Activated CD8-positive, alpha-beta memory T cell treated with anti-CD3 and anti-CD28 coated beads, Interleukin-2, amount 10 ng/mL, durations not matched to agents 7 days and 5 days (primary cell): ENCODE measurements at regions not wholly inside any gene's neighbourhood (a gene's known extent, or its start where the extent isn't known, plus 50 kb on each side); places are given as distances from the start of the nearest gene placed in this dataset.

Experiments
- ATAC-seq: fragments of 150-1000 bp; cut with Tn5 transposase; one replicate; pipeline ENCODE4 v1.10.0; 2021; ENCODE audit warnings: moderate library complexity
- CTCF ChIA-PET: fragments of 350-600 bp; sonication (Branson Sonifier 250); formaldehyde crosslinking; loops from one replicate; lab custom pipeline; 2021; ENCODE audit warnings: antibody characterized with exemption; lab: Charles Lee
- DNase-seq: peaks from one replicate; pipeline ENCODE4 v3.0.0-alpha.2; 2020
- H3K27ac Mint-ChIP-seq: one replicate; pipeline ENCODE4 v1.8.0; 2021; ENCODE audit warnings: mild to moderate bottlenecking, mixed read lengths
- H3K27me3 Mint-ChIP-seq: one replicate; pipeline ENCODE4 v1.8.0; 2021; ENCODE audit warnings: mixed read lengths
- H3K36me3 Mint-ChIP-seq: one replicate; pipeline ENCODE4 v1.8.0; 2021; ENCODE audit warnings: mild to moderate bottlenecking, mixed read lengths
- H3K4me1 Mint-ChIP-seq: one replicate; pipeline ENCODE4 v1.8.0; 2021; ENCODE audit warnings: mixed read lengths
- H3K4me3 Mint-ChIP-seq: one replicate; pipeline ENCODE4 v1.8.0; 2021; ENCODE audit warnings: mild to moderate bottlenecking, moderate library complexity, mixed read lengths
- H3K9me3 Mint-ChIP-seq: one replicate; pipeline ENCODE4 v1.8.0; 2022; ENCODE audit warnings: low read depth, mixed read lengths

DNA sequence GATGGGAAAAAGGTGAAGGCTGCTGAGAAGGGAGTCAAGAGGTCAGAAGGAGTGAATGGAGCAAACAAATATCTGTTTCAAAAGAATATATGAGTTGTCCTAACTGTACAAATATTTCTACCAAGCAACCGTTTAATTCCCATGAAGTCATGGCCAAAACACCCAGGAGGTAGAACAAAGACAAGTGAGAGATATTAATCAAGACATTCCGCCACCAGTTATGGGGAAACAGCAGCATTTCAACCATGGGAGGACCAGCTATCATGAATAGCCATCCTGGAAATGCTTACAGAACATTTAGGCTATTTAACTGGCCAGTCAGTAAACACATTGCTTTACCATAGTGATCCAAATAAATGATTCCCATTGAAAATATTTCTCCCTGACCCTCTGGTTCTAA is 396.3 kb downstream of the IRS1 start:
- Mint-ChIP-seq H3K4me3 (no peak overlapping the region), H3K27ac (no peak overlapping the region), H3K27me3 (peaks cover 19% of the 10 kb centered on the region), H3K36me3 (no peaks in the 10 kb centered on the region), H3K9me3 (no peaks in the 10 kb centered on the region), H3K4me1 (no peaks in the 10 kb centered on the region)
- CTCF ChIA-PET = no interaction called here
- DNase-seq (no peak), ATAC-seq (no peak)

- Mint-ChIP-seq H3K4me1 (no peaks in the 10 kb centered on the region), H3K4me3 (no peak overlapping the region), H3K27me3 (peaks cover 11% of the 10 kb centered on the region), H3K9me3 (no peaks in the 10 kb centered on the region), H3K27ac (no peak overlapping the region), H3K36me3 (no peaks in the 10 kb centered on the region)
- DNase-seq (no peak), ATAC-seq (no peak)
- CTCF ChIA-PET = no interaction called here
Measured at GRCh38 chr2:226399006-226399405, 400.6 kb downstream of the IRS1 start.

DNA sequence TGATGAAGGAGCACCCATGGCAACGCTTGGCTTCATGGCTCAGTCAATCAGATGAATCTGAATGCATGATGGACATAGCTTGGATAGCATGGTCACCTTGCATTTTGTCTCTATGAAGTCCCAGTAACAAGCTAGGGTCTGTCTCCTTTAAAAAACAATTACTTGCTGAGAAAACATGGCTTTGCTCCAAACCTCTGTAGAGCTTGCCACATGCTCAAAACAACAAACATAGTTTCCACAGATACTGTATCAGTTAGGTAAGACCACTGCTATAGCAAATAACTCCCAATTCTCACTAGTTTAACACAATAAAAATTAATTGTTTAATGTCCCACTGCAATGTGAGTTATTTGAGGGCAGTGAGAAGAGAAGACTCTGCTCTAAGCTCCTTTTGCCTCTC is 401.0 kb downstream of the IRS1 start:
- no peaks in the 10 kb centered on the region for H3K4me1 Mint-ChIP-seq
- no peak overlapping the region for H3K4me3 Mint-ChIP-seq
- DNase-seq (no peak), ATAC-seq (no peak)
- no peaks in the 10 kb centered on the region for H3K9me3 Mint-ChIP-seq
- peaks cover 7% of the 10 kb centered on the region for H3K27me3 Mint-ChIP-seq
- CTCF ChIA-PET = no interaction called here
- H3K36me3 Mint-ChIP-seq = no peaks in the 10 kb centered on the region
- no peak overlapping the region for H3K27ac Mint-ChIP-seq

DNA sequence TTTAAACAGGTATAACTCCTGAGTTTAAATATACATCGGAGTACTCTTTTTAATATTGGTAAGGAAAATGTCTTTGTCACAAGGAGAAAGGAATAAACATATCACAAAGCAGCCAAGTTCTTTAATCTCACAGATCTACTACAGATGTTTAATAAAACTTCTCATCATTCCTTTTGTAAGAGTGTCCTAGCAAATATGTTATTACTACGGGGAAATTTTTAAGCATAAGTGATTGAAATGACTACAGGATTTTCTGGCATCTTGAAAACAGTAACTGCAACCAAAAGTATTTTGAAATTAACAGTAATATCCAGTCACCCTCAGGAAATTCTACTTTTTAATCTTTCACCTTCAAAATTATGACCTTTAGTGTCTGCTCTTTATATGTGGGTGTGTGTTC is 403.1 kb downstream of the IRS1 start:
- H3K27ac Mint-ChIP-seq = no peak overlapping the region
- DNase-seq (no peak), ATAC-seq (no peak)
- H3K4me1 Mint-ChIP-seq = no peaks in the 10 kb centered on the region
- no peaks in the 10 kb centered on the region for H3K36me3 Mint-ChIP-seq
- H3K9me3 Mint-ChIP-seq = no peaks in the 10 kb centered on the region
- peaks cover 4% of the 10 kb centered on the region for H3K27me3 Mint-ChIP-seq
- H3K4me3 Mint-ChIP-seq = no peak overlapping the region
- CTCF ChIA-PET = no interaction called here

DNA sequence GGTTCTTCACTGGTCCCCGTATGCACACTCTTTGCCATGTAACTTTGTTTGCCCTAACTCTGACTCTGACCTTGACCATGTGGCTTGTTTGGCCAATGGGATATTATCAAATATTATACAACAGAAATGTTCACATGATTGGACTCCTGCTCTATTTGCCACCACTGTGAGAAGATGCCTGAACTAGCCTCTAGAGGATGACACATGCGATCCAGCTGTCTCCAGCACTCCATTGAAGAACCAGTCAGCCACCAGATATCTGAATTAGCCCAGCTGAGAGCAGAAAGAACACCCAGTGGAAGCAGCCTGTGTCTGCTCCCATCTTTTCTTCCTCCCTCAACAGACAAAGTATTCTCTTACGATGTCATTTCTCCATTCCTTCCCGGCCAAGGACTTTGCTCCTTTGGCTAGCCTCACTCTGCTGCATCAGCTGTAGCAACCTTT is 412.1 kb downstream of the IRS1 start:
- Mint-ChIP-seq H3K4me1 (no peaks in the 10 kb centered on the region), H3K36me3 (no peaks in the 10 kb centered on the region), H3K27me3 (no peaks in the 10 kb centered on the region), H3K4me3 (no peak overlapping the region), H3K27ac (no peak overlapping the region), H3K9me3 (no peaks in the 10 kb centered on the region)
- CTCF ChIA-PET = no interaction called here
- ATAC-seq = no peak
- DNase-seq = no peak

- Mint-ChIP-seq H3K4me1 (no peaks in the 10 kb centered on the region), H3K9me3 (no peaks in the 10 kb centered on the region), H3K27ac (no peak overlapping the region), H3K4me3 (no peak overlapping the region), H3K27me3 (no peaks in the 10 kb centered on the region), H3K36me3 (no peaks in the 10 kb centered on the region)
- DNase-seq (no peak), ATAC-seq (no peak)
- CTCF ChIA-PET = no interaction called here
Measured at GRCh38 chr2:226383461-226383860, 416.2 kb downstream of the IRS1 start.

- no peaks in the 10 kb centered on the region for H3K9me3 Mint-ChIP-seq
- DNase-seq (no peak), ATAC-seq (no peak)
- H3K4me1 Mint-ChIP-seq = no peaks in the 10 kb centered on the region
- H3K27me3 Mint-ChIP-seq = no peaks in the 10 kb centered on the region
- CTCF ChIA-PET = no interaction called here
- no peaks in the 10 kb centered on the region for H3K36me3 Mint-ChIP-seq
- no peak overlapping the region for H3K27ac Mint-ChIP-seq
- no peak overlapping the region for H3K4me3 Mint-ChIP-seq
Measured at GRCh38 chr2:226380679-226381078, 418.9 kb downstream of the IRS1 start.

DNA sequence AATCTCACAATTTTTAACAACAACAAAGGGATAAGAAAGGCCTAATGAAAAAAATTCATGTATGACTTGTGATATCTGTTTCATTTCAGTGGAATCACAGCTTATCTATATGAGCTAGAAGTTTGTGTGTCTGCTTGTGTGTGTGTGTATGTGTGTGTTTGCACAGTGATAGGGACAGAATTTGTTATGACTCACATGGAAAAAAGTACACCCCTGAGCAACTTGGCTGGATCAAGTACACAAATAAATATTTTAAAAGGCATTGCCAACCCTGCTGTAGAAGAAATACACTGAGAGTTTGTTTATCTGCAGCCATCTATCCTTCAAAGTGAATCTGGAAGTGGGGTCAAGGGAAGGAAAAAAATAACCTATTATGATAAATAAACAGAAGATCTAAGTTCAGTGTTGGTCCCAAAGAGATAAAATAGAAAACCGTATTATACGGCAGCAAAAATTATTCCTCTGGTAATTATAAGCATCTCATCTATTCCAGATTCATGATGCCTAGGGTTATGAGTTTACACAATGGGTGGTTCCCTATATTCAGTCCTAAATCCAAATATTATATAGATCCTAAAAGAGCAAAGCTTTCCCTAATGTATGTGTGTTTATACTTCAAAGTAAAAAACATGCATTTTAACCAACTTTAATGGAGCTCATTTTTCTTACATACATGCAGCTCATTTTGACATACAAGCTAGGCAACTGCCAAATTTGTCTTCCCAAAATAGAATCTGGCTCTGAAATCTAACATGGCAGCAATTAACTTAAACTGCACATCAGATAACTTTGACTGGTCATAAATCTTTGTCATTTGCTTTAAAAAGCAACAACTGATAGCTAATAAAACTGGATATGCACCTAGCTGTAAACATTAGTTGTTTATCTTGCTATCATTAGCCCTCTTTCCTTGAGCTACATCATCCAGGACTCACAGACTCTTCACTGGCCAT is 420.6 kb downstream of the IRS1 start:
- CTCF ChIA-PET = no interaction called here
- DNase-seq = no peak
- H3K27me3 Mint-ChIP-seq = no peaks in the 10 kb centered on the region
- no peak overlapping the region for H3K27ac Mint-ChIP-seq
- H3K4me1 Mint-ChIP-seq = no peaks in the 10 kb centered on the region
- no peaks in the 10 kb centered on the region for H3K36me3 Mint-ChIP-seq
- no peaks in the 10 kb centered on the region for H3K9me3 Mint-ChIP-seq
- no peak overlapping the region for H3K4me3 Mint-ChIP-seq
- ATAC-seq = no peak

DNA sequence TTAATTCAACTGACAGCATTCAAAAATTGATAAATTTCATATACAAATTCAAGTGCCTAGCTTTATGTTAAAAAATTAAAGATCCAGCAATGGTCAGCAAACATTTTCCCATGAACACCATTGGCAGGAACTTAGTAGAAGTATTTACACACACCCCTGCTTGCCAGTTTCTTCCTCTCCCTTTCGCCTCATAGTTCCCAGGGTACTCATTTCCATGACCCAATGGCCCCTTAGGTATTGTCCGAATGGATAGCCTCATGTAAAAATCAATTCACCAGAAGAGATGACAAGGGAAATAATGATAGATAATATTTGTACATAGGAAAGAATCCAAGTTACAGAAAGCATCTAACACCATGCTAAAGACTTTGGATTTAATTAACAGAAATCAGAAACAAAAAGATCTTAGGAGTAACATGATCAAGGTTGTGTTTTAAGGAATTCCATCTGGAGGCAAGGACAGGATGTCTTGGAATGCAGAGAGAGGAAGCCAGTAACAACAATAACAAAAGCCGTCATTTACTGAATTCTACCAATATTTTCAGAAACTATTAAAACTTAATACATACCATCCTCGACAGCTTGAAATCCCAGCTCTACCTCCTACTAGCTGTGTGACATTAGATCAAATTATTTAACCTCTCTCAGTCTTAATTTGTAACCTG is 423.0 kb downstream of the IRS1 start:
- Mint-ChIP-seq H3K4me1 (no peaks in the 10 kb centered on the region), H3K27me3 (peaks cover 8% of the 10 kb centered on the region), H3K36me3 (no peaks in the 10 kb centered on the region), H3K27ac (no peak overlapping the region), H3K4me3 (no peak overlapping the region), H3K9me3 (no peaks in the 10 kb centered on the region)
- ATAC-seq (no peak), DNase-seq (no peak)
- CTCF ChIA-PET = no interaction called here

DNA sequence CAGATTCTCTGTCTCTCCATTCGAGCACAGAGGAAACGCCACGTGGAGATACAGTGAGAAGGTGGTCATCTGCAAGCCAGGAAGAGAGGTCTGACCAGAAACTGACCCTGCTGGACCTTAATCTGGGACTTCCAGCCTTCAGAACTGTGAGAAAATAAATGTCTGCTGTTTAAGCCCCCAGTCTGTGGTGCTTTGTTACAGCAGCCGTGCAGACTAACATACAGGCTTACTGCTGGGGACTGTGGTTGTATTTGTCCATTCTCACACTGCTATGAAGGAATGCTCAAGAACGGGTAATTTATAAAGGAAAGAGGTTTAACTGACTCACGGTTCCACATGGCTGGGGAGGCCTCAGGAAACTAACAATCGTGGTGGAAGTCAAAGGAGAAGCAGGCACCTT is 432.7 kb downstream of the IRS1 start:
- Mint-ChIP-seq H3K9me3 (no peaks in the 10 kb centered on the region), H3K27ac (no peak overlapping the region), H3K4me3 (no peak overlapping the region), H3K4me1 (no peaks in the 10 kb centered on the region), H3K36me3 (no peaks in the 10 kb centered on the region), H3K27me3 (peaks cover 5% of the 10 kb centered on the region)
- no peak for DNase-seq
- CTCF ChIA-PET = no interaction called here
- ATAC-seq = no peak

- CTCF ChIA-PET = no interaction called here
- H3K27ac Mint-ChIP-seq = no peak overlapping the region
Measured at GRCh38 chr2:226364217-226364616, 435.4 kb downstream of the IRS1 start.

DNA sequence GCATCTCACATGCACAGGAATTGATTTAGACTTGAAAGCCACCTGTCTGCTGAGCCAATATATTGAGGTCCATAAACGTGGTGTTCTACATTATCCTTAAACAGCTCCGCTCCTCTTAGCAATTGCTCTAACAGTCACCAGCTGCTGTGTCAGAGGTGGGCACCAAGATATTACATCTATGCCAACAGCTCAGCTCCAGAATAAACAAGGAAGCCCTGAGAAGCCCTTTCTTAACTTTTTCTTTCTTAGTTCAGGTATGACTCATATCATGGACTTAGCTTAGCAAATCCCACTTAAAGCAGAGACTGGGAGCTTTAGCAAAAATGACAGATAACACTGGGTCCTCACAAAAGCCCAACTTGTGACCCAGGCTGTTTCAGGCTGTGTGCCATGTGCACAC is 436.6 kb downstream of the IRS1 start:
- CTCF ChIA-PET = no interaction called here
- no peaks in the 10 kb centered on the region for H3K36me3 Mint-ChIP-seq
- H3K27me3 Mint-ChIP-seq = peaks cover 3% of the 10 kb centered on the region
- no peak overlapping the region for H3K4me3 Mint-ChIP-seq
- no peaks in the 10 kb centered on the region for H3K4me1 Mint-ChIP-seq
- ATAC-seq (no peak), DNase-seq (no peak)
- H3K27ac Mint-ChIP-seq = no peak overlapping the region
- no peaks in the 10 kb centered on the region for H3K9me3 Mint-ChIP-seq

More at GRCh38 chr2:226364217-226364616, 435.4 kb downstream of the IRS1 start:
- Mint-ChIP-seq H3K4me1 (no peaks in the 10 kb centered on the region), H3K4me3 (no peak overlapping the region), H3K9me3 (no peaks in the 10 kb centered on the region), H3K36me3 (no peaks in the 10 kb centered on the region), H3K27me3 (peaks cover 3% of the 10 kb centered on the region)
- no peak for DNase-seq
- ATAC-seq = no peak

DNA sequence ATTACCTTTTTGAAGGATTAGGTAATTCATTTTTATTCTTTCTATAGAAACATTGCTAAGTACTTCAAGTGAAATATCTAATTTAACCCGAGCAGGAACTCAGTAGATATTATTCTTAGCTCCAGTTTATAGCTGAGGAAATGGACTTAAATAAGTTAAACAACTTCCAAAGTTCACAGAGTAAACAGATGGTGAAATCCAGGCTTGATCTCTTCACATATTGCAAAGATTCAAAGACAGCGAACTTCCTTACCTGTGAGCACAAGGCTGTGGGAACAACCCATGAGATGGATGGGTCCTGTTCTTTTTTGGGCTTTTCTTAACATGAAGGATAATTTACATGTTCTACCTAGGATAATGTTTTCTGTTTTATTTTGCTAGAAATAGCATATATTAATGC is 439.0 kb downstream of the IRS1 start:
- Mint-ChIP-seq H3K27me3 (peaks cover 8% of the 10 kb centered on the region), H3K4me3 (no peak overlapping the region), H3K27ac (no peak overlapping the region), H3K36me3 (no peaks in the 10 kb centered on the region), H3K4me1 (no peaks in the 10 kb centered on the region), H3K9me3 (no peaks in the 10 kb centered on the region)
- DNase-seq (no peak), ATAC-seq (no peak)
- CTCF ChIA-PET = no interaction called here

GRCh38 chr2:226358688-226359087 is 440.9 kb downstream of the IRS1 start:
- Mint-ChIP-seq H3K4me1 (no peaks in the 10 kb centered on the region), H3K27ac (no peak overlapping the region), H3K4me3 (no peak overlapping the region), H3K36me3 (no peaks in the 10 kb centered on the region), H3K27me3 (peaks cover 8% of the 10 kb centered on the region), H3K9me3 (no peaks in the 10 kb centered on the region)
- DNase-seq = no peak
- no peak for ATAC-seq
- CTCF ChIA-PET = no interaction called here
